ENCODE measurements at regions not wholly inside any gene's neighbourhood (a gene's known extent, or its start where the extent isn't known, plus 50 kb on each side); places are given as distances from the start of the nearest gene placed in this dataset.
A peak's percentile ranks its signal among the peaks of the same experiment; 100 is the strongest.

- POLR2A ChIA-PET = no interaction called here
- CTCF ChIA-PET = interaction anchor here (0.8 to 6.7 kb wide), 7 partner anchors 8 to 224 kb away, joined by 3 to 42 read pairs (median 5); no protein-coding TSS in a partner anchor
- TF ChIP-seq CTCF (IDR thresholded peaks at IDR 0.05; ENCODE audit: insufficient read depth, low read length, missing control alignments) = no peak
- DNase-seq (ENCODE audit: low read depth, low spot score) = no peak
- H3K4me3 ChIP-seq (ENCODE audit: low read depth, low read length) = peak overlapping the region; percentile 52
These were observed 355.5 kb downstream of the SNAPC1 start for GRCh38 chr14:62117751-62118105.

GRCh38 chr14:62118461-62118860, 356.2 kb downstream of the SNAPC1 start:
- no peak overlapping the region for H3K4me3 ChIP-seq (ENCODE audit: low read depth, low read length)
- ChIA-PET POLR2A (no interaction called here), CTCF (interaction anchor here (1.7 to 6.7 kb wide), 3 partner anchors 8 to 197 kb away, joined by 5 to 42 read pairs (median 7); no protein-coding TSS in a partner anchor)
- TF ChIP-seq CTCF (IDR thresholded peaks at IDR 0.05; ENCODE audit: insufficient read depth, low read length, missing control alignments) = no peak
- DNase-seq (ENCODE audit: low read depth, low spot score) = no peak

GRCh38 chr14:62118871-62119270, 356.7 kb downstream of the SNAPC1 start:
- CTCF ChIA-PET = interaction anchor here (1.7 to 6.7 kb wide), 3 partner anchors 7 to 198 kb away, joined by 5 to 42 read pairs (median 7); no protein-coding TSS in a partner anchor
- no peak for DNase-seq (ENCODE audit: low read depth, low spot score)
- POLR2A ChIA-PET = no interaction called here
- TF ChIP-seq CTCF (IDR thresholded peaks at IDR 0.05; ENCODE audit: insufficient read depth, low read length, missing control alignments) = no peak
- no peak overlapping the region for H3K4me3 ChIP-seq (ENCODE audit: low read depth, low read length)

GRCh38 chr14:62123961-62124360, 361.7 kb downstream of the SNAPC1 start:
- ChIA-PET CTCF (interaction anchor here (0.9 to 8.2 kb wide), 6 partner anchors 191 to 264 kb away, joined by 3 to 180 read pairs (median 6); no protein-coding TSS in a partner anchor), POLR2A (no interaction called here)
- TF ChIP-seq CTCF (IDR thresholded peaks at IDR 0.05; ENCODE audit: insufficient read depth, low read length, missing control alignments) = no peak
- no peak for DNase-seq (ENCODE audit: low read depth, low spot score)
- H3K4me3 ChIP-seq (ENCODE audit: low read depth, low read length) = no peak overlapping the region

- CTCF ChIA-PET = interaction anchor here (0.7 to 8.2 kb wide), 32 partner anchors 10 to 1152 kb away, joined by 3 to 180 read pairs (median 4); no protein-coding TSS in a partner anchor
- POLR2A ChIA-PET = no interaction called here
These were observed 363.6 kb downstream of the SNAPC1 start for GRCh38 chr14:62125793-62126192.

More at GRCh38 chr14:62125793-62126192, 363.6 kb downstream of the SNAPC1 start:
- no peak overlapping the region for H3K4me3 ChIP-seq (ENCODE audit: low read depth, low read length)
- DNase-seq (ENCODE audit: low read depth, low spot score) = no peak
- no peak for TF ChIP-seq CTCF (IDR thresholded peaks at IDR 0.05; ENCODE audit: insufficient read depth, low read length, missing control alignments)
